MG63 (cell line): ENCODE measurements at regions not wholly inside any gene's neighbourhood (a gene's known extent, or its start where the extent isn't known, plus 50 kb on each side); places are given as distances from the start of the nearest gene placed in this dataset.
A peak's percentile ranks its signal among the peaks of the same experiment; 100 is the strongest.

Experiments used
- DNase-seq: peaks from one replicate; pipeline ENCODE4 v3.0.0-alpha.2; 2020
- H3K27me3 ChIP-seq: fragments of 250-450 bp; sonication (Bioruptor Pico); 2 replicates; pipeline ENCODE4 v1.5.1; 2020; ENCODE audit warnings: mild to moderate bottlenecking, moderate library complexity
- H3K36me3 ChIP-seq: fragments of 250-450 bp; sonication (Bioruptor Pico); 2 replicates; pipeline ENCODE4 v1.5.1; 2020; ENCODE audit warnings: mild to moderate bottlenecking, moderate library complexity
- H3K4me3 ChIP-seq: fragments of 250-450 bp; sonication (Bioruptor Pico); 2 replicates; pipeline ENCODE4 v1.5.1; 2020; ENCODE audit warnings: mild to moderate bottlenecking, moderate library complexity
- H3K9me3 ChIP-seq: fragments of 250-450 bp; sonication (Bioruptor Pico); 2 replicates; pipeline ENCODE4 v1.5.1; 2020; ENCODE audit warnings: mild to moderate bottlenecking, moderate library complexity

- no peaks in the 10 kb centered on the region for H3K36me3 ChIP-seq
- no peaks in the 10 kb centered on the region for H3K27me3 ChIP-seq
- H3K4me3 ChIP-seq = no peak overlapping the region
- no peaks in the 10 kb centered on the region for H3K9me3 ChIP-seq
- no peak for DNase-seq
These were observed 721.3 kb downstream of the DIAPH3 start for GRCh38 chr13:59442461-59442860.

DNA sequence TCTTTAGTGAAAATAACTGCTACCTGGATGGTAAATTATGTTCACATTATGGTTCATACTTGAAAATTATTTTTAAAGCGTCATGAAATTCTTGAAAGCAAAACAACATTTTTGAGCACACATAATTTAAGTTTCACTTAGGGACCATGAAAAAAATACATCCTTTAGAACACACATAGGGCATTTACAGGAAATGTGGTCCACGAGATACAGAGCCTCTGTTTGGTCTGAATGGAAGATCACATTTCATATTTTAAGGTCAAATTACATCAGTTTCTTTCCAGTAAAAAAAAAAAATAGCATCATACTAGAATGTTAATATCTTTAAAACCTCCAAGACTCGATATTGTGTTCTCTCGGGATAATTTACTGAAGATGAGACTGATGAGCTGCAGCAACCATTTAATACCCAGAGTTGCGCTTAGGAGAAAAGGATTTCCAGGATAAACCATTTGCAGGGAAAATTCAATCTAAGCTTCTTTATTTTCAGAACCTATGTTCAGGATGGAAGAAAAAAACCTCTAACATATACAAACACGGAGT, 720.7 kb downstream of the DIAPH3 start:
- no peaks in the 10 kb centered on the region for H3K27me3 ChIP-seq
- H3K4me3 ChIP-seq = no peak overlapping the region
- no peaks in the 10 kb centered on the region for H3K9me3 ChIP-seq
- DNase-seq = no peak
- no peaks in the 10 kb centered on the region for H3K36me3 ChIP-seq

GRCh38 chr13:59444210-59444857, 719.4 kb downstream of the DIAPH3 start:
- Histone ChIP-seq H3K9me3 (no peaks in the 10 kb centered on the region), H3K36me3 (no peaks in the 10 kb centered on the region), H3K27me3 (no peaks in the 10 kb centered on the region), H3K4me3 (no peak overlapping the region)
- no peak for DNase-seq

GRCh38 chr13:59445812-59446211, 717.9 kb downstream of the DIAPH3 start:
- Histone ChIP-seq H3K4me3 (no peak overlapping the region), H3K9me3 (no peaks in the 10 kb centered on the region), H3K36me3 (no peaks in the 10 kb centered on the region), H3K27me3 (no peaks in the 10 kb centered on the region)
- no peak for DNase-seq

DNA sequence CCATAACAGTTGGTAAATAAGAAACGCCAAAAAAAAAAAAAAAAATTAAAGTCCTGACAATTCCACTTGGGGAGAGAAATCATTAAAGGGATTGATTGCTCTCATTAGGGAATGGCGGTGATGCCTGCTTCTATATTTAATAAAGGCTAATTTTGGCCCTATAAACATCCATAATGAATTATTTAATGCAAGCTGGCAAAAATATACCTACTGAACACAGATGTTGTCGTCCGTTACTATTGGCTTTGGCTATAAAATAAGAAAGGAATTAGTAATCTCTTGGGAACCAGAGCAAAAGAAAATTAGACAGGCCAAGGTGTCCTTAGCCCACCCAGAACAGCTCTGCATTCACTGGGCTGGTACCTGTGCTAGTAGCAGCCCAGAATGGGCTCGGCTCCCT, 717.3 kb downstream of the DIAPH3 start:
- no peak for DNase-seq
- no peaks in the 10 kb centered on the region for H3K27me3 ChIP-seq
- H3K36me3 ChIP-seq = no peaks in the 10 kb centered on the region
- H3K4me3 ChIP-seq = no peak overlapping the region
- H3K9me3 ChIP-seq = no peaks in the 10 kb centered on the region

DNA sequence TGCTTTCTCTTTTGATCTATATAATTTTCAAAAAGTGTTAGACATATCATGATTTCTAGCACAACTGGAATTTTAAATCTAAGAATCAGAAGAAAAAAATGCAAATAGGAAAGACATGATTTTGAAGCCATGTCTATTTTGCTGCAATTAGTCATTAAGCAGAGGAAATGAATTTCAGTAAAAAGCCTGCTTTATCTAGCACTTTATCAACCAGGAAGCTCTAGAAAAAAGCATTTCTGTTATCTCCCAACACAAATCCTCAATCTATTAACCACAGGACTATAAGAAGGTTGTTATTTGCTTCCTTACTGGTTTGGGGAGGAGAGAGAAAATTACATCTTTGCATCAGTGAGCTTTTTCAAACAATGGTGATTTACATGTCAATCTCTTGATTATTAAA, 716.7 kb downstream of the DIAPH3 start:
- no peaks in the 10 kb centered on the region for H3K36me3 ChIP-seq
- no peaks in the 10 kb centered on the region for H3K9me3 ChIP-seq
- H3K4me3 ChIP-seq = no peak overlapping the region
- DNase-seq = no peak
- H3K27me3 ChIP-seq = no peaks in the 10 kb centered on the region

DNA sequence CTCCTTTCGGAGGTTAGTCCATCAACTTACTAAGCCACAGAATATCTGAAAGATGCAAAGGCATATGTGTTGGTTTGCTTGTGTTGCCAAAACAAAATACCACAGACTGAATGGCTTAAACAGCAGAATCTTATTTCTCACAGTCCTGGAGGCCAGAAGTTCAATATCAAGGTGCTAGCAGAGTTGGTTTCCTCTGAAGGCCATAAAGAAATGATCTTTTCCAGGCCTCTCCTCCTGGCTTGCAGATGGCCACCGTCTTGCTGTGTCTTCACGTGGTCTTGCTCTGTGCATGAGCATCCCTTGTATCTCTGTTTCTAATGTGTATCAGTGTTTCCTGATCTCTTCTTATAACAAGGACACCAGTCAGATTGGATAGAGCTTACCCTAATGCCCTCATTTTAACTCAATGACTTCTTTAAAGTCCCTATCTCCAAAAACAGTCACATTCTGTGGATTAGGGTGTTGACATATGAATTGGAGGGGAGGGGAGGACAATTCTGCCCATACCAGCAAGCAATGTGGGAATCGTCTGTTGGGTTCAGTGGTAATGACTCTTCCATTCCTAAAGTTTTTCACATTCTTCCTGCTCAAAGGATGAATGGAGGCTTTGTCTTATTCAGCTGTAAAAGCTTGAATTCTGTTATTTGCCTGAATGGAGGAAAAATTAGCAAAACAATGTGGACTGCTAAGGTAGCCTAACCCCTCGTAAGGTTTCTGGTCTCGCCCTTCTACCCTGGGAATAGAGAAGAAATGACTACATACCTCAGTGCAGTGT, 715.7 kb downstream of the DIAPH3 start:
- DNase-seq = no peak
- no peaks in the 10 kb centered on the region for H3K27me3 ChIP-seq
- no peaks in the 10 kb centered on the region for H3K9me3 ChIP-seq
- H3K4me3 ChIP-seq = no peak overlapping the region
- no peaks in the 10 kb centered on the region for H3K36me3 ChIP-seq

DNA sequence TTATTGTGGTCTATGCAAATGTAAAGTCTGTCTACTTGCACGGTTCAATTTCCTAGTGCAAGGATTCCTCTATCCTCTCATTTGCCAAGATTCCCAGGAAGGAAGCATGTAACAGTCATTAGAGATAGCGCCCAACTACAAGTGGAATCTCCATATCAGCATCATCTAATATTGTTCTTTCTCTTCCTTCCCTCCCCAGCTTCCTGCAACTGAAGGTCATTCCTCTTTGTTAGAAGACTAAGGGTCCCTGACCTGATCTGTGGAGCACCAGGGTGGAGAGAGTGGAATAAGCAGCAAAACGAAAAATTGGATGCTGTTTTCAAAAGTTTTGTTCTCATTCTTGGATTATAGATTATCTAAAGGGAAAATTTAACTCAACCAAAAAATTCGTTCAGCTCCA, 714.0 kb downstream of the DIAPH3 start:
- DNase-seq = no peak
- Histone ChIP-seq H3K36me3 (no peaks in the 10 kb centered on the region), H3K27me3 (no peaks in the 10 kb centered on the region), H3K4me3 (no peak overlapping the region), H3K9me3 (no peaks in the 10 kb centered on the region)

- H3K4me3 ChIP-seq = no peak overlapping the region
- H3K9me3 ChIP-seq = no peaks in the 10 kb centered on the region
- H3K36me3 ChIP-seq = no peaks in the 10 kb centered on the region
- no peaks in the 10 kb centered on the region for H3K27me3 ChIP-seq
- no peak for DNase-seq
These were observed 713.5 kb downstream of the DIAPH3 start for GRCh38 chr13:59450229-59450628.

DNA sequence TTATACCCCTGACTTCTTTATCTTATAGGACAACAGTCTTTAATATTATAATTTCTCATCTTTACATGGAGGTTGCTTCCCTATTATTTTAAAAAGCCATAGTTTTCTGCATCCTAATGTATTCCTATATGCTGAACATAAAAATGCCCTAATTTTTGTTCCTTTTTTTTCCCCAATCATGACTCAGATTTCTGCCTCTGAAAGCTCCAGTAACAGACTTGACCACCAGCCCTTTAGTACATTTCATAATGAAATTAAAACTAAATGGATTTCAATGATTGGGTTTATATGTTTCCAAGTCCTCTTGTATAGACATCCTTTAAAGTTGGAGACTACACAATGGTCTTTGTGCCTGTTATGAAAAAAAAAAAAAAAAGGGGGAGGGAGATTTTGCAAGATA, 712.5 kb downstream of the DIAPH3 start:
- Histone ChIP-seq H3K36me3 (no peaks in the 10 kb centered on the region), H3K4me3 (no peak overlapping the region), H3K9me3 (no peaks in the 10 kb centered on the region), H3K27me3 (no peaks in the 10 kb centered on the region)
- no peak for DNase-seq

DNA sequence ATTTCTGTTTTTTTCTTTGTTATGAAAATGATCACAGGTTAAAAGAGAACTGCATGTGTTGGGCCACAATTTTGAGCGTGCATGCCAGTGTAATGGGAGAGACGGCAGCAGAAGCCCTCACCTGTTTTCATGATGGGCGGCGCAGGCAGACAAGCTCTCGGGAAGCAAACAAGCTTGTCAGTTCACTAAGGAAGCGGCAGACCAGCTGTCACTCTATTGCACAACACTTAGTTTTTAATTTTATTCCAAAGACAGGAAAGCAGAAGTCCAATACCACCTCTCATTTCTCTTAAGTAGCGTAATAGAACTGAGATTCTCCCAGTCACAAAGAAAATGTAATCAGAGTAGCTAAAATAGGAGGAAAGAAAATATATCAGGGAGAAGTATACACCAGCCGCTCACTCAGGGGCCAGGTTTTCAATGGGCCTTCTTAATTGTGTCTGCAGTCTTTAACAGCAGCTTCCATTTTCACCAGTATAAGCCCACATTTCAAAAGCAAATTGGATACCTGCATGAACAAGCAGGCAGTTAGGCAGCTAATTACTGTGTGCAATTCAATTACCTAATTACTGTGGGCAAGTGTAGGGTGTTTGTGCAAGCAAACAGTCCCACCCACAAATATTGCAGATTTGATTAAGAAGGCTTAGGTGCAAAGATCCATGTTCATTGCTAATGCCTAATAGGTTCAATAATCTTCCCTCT, 711.4 kb downstream of the DIAPH3 start:
- Histone ChIP-seq H3K9me3 (no peaks in the 10 kb centered on the region), H3K27me3 (no peaks in the 10 kb centered on the region), H3K36me3 (no peaks in the 10 kb centered on the region), H3K4me3 (no peak overlapping the region)
- no peak for DNase-seq

- peak; percentile 43 for DNase-seq
- Histone ChIP-seq H3K36me3 (no peaks in the 10 kb centered on the region), H3K27me3 (no peaks in the 10 kb centered on the region), H3K4me3 (no peak overlapping the region), H3K9me3 (no peaks in the 10 kb centered on the region)
These were observed 704.7 kb downstream of the DIAPH3 start for GRCh38 chr13:59458908-59459579.

- Histone ChIP-seq H3K36me3 (no peaks in the 10 kb centered on the region), H3K27me3 (no peaks in the 10 kb centered on the region), H3K4me3 (no peak overlapping the region), H3K9me3 (no peaks in the 10 kb centered on the region)
- DNase-seq = no peak
These were observed 703.8 kb downstream of the DIAPH3 start for GRCh38 chr13:59459972-59460371.

GRCh38 chr13:59461411-59461810, 702.3 kb downstream of the DIAPH3 start:
- no peaks in the 10 kb centered on the region for H3K9me3 ChIP-seq
- no peaks in the 10 kb centered on the region for H3K36me3 ChIP-seq
- no peak overlapping the region for H3K4me3 ChIP-seq
- DNase-seq = no peak
- H3K27me3 ChIP-seq = no peaks in the 10 kb centered on the region

GRCh38 chr13:59463023-59463422, 700.7 kb downstream of the DIAPH3 start:
- no peaks in the 10 kb centered on the region for H3K27me3 ChIP-seq
- H3K36me3 ChIP-seq = no peaks in the 10 kb centered on the region
- no peak for DNase-seq
- no peak overlapping the region for H3K4me3 ChIP-seq
- no peaks in the 10 kb centered on the region for H3K9me3 ChIP-seq

DNA sequence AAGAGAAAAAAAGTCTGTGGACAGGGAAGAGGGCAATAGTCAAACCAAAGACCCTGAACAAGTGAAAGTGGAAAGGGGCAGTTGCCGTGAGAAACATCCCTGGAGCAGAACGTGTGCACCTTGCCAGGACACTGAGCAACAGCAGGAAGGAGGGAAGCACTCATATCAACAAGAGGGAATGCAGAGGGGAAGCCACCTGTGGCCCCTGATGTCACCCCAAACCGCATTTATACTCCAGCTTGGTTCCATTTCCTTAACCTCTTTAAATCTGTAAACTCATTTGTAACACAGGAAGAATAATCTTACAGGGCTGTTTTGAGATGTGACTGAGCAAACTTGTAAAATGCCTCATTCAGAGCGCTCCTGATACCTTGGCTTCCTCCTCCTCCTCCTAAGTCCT, 698.8 kb downstream of the DIAPH3 start:
- no peak for DNase-seq
- Histone ChIP-seq H3K9me3 (peaks cover 4% of the 10 kb centered on the region; the same call in 1 of the 2 replicates), H3K36me3 (no peaks in the 10 kb centered on the region), H3K27me3 (no peaks in the 10 kb centered on the region), H3K4me3 (no peak overlapping the region)

GRCh38 chr13:59468396-59468795, 695.3 kb downstream of the DIAPH3 start:
- no peak for DNase-seq
- Histone ChIP-seq H3K36me3 (no peaks in the 10 kb centered on the region), H3K27me3 (no peaks in the 10 kb centered on the region; the same call in 1 of the 2 replicates), H3K4me3 (no peak overlapping the region), H3K9me3 (peaks cover 6% of the 10 kb centered on the region; the same call in 1 of the 2 replicates)
